ENCODE measurements at regions not wholly inside any gene's neighbourhood (a gene's known extent, or its start where the extent isn't known, plus 50 kb on each side); places are given as distances from the start of the nearest gene placed in this dataset.

GRCh38 chr10:6669269-6669859 is 89.3 kb upstream of the PRKCQ start:
- TF ChIP-seq, protein P1, sequence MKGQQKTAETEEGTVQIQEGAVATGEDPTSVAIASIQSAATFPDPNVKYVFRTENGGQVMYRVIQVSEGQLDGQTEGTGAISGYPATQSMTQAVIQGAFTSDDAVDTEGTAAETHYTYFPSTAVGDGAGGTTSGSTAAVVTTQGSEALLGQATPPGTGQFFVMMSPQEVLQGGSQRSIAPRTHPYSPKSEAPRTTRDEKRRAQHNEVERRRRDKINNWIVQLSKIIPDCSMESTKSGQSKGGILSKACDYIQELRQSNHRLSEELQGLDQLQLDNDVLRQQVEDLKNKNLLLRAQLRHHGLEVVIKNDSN (IDR thresholded peaks at IDR 0.05) = no peak
- no peak for TF ChIP-seq CEBPB (IDR thresholded peaks at IDR 0.05)
- TF ChIP-seq REST (IDR thresholded peaks at IDR 0.05; ENCODE audit: low read depth) = no peak
- no peak for TF ChIP-seq EGR1 (IDR thresholded peaks at IDR 0.05)
- no peak for TF ChIP-seq EP300 (IDR thresholded peaks at IDR 0.05; ENCODE audit: borderline replicate concordance)
- no peak for TF ChIP-seq TAF1 (IDR thresholded peaks at IDR 0.05; ENCODE audit: low read depth)

Data from Ishikawa (cell line).